CD4-positive, alpha-beta T cell treated with Interleukin-12 subunit alpha and Interleukin-12 subunit beta, for 1 hour (primary cell): ENCODE measurements at regions not wholly inside any gene's neighbourhood (a gene's known extent, or its start where the extent isn't known, plus 50 kb on each side); places are given as distances from the start of the nearest gene placed in this dataset.

Experiments
- DNase-seq: peaks from one replicate; pipeline ENCODE4 v3.0.0-alpha.2; 2020

DNA sequence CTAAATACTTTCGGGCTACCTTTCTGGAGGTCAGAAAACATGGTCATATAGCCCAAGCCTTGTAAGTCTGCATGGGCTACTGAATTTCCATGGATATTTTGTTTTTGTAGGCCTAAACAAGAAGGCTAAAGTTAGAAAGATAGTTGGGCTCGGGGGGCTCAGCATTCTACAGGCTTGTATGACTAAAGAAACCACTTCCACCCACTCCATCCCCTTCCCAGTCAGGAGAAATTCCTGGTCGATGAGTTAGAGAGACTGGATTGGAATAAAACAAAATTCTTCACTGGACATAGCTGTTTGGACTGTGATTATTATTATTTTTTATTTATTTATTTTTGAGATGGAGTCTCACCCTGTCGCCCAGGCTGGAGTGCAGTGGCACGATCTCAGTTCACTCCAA lies 539.4 kb upstream of the TNP1 start:
- DNase-seq, result no peak

DNA sequence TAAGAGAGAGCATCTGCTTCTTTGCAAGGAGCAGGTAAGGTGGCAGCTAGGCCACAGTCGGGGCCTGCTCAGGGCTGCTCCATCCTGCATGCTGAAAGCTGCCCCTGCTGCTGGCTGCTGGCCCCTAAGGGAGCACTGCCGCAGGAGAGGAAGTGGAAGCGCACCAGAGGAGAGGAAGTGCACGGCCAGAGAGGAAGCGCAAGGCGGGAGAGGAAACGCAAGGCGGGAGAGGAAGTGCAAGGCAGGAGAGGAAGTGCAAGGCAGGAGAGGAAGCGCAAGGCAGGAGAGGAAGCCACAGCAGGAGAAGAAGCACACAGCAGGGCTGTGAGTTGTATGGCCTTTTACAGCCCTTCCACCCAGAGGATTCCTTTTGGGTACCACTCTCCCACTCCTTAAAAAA lies 539.0 kb upstream of the TNP1 start:
- DNase-seq, result no peak

DNA sequence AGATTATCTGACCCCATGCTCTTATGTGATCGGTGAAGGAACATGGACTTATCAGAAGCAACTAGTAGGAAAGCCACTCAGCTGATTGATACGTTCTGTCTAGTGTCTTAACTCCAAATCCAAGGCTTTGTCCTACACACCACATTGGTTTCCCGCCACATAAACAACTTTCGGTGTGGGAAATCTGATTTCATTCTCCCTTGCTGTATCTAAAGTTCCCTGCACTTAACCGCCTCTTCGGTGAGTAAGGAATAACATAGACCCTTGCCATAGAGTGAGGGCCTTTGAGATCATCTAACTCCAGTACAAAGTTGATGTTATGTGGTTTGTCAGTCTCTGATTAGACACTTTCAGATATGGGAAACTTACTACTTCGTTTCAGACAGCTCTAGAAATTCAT lies 538.2 kb upstream of the TNP1 start:
- DNase-seq, result no peak

DNA sequence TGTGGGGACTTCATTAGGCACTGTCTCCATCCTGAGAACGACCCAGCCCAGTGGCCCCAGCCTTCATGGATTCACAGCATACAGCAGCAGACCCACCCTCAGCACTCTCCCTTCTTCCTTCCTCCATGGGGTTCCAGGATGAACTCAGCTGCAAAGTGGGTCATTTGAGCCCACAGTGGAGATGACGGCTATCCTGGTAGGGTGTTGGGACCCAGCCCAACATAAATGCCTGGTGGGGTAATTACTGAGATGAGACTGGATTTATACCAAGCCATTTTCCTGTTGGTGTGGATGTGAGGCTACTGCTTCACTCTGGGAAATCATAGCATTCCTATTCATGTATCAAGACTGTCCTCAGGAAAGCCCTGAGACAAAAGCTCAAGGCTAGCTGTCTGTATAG lies 536.7 kb upstream of the TNP1 start:
- DNase-seq, result no peak

DNA sequence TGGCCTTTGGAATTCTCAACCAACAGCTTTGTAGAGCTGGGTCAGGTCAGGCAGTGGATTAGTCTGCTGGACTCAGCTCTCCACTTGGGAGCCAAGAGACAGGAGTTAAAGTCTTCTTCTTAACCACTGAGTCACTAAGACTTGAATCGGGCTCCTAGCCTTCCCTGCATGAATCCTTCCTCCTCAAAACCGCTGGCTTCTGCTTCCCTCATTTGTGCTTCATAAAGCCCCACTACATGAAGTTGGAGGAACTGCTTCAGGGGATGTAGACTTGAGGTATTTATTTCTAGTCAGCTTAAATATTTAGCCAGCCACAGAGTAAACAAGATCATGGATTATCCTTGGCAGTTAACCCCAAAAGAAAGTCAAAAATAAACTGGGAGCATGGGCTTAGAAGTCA lies 536.3 kb upstream of the TNP1 start:
- no peak for DNase-seq

DNA sequence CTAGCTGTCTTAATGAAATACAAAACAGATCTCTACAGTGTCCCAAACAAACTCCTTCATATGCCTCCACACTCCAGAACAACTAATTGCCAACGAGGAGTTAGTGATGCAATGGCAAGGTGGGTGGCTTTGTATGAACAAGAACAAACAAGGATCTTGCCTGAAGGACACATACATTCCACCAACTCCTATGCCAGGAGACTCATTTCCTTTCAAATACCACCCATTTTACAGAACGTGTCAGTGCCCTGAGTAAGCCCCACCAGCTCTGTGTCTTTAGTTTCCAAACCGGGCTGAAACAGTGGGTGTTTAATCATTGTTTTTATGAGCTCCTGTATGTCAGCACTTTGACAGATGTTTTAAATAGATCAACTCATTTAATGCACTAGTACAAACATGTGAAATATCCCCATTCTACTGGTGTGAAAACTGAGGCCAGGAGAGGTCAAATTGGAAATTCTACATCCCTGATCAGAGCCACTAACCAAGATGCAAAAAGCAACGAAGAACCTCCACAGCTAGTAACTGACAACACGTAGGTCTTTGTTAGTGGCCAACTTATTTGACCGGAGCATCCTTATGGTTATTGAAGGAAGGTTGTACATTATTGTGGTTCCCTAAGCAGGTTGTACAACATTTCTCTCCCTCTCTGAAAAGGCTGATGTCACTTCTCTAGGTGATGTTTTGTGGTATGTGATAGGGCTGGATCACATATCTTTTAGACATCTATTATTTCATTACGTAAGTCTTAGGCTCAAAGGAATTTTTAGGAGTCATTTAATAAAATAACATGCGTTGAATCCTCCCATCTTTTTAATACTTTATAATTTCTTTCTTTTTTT lies 534.9 kb upstream of the TNP1 start:
- no peak for DNase-seq

DNA sequence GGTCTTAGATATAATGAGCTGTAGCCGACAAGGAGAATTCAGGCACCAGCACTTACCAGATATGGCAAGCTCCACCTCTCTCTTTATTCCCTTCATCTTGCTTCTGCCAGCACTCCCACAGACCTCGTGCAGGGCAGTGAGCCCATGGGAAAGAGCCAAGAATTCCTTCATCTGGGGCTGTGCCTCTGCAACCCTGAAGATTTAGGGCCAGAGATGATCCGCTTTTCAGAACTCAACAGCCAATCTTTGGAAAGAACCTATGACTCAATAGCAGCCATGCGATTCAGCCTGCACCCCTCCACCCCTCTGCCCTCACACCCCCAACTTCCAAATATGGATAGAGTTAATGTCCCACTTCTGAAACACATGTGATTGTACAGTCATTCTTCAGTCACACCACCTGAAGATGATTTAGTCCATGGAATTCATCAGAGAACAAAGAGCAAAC lies 533.7 kb upstream of the TNP1 start:
- DNase-seq, result no peak

DNA sequence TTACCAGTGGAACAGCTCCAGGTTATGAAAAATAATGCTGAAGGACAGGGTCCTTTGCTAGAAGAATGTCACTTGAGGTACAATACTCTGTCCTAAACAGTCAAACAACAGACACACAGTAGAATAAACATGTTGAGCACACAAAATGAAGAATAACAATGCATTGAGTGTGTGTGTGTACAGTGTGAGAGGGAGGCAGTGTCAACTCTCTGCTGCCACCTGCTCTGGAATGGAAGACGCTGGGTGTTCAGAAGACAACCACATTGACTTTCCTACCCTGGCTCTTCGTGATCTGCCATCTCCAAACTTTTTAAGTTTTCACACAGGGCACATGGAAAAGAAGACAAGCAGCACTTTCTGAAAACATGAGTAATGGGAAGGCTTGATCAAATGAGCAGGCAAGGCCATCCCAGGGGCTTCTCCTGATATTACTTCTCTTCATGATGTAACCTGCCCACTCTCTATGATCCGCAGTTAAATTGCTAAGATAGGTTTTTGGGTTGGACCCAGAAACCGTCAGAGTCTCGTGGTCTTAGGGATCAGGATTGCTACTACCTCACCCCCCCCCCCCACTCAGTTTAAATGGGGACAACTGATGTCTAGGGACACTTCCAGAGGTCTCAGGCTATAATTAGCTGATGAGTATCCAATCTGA lies 533.2 kb upstream of the TNP1 start:
- DNase-seq, result no peak

DNA sequence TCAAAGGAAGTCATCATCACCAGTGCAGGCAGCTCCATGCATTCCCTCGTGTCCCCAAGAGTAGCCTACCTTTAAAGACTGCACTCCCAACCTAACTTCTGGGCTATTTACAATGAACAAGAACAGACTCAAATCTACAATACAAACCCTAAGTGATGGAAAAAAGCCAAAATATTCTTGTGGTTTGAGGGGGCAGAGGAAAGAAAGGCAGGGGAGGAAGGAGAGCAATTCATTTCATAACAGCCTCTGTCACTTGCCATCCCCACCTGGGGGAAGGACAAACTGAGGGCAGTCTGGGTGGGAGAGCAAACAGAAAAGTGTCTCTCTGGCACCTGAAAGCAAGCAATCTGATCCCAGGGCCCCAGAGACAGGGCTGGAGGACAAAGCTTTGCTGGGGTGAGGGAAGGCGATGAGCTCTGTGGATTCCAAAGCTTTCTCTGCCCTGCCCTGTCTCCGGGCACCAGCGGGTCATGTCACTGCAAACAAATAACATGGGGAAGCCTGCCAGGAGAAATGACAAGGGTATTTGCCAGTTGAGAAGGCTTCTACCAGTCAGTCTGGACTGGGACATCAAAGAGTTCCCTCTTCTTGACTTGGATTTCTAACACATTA lies 528.0 kb upstream of the TNP1 start:
- no peak for DNase-seq

DNA sequence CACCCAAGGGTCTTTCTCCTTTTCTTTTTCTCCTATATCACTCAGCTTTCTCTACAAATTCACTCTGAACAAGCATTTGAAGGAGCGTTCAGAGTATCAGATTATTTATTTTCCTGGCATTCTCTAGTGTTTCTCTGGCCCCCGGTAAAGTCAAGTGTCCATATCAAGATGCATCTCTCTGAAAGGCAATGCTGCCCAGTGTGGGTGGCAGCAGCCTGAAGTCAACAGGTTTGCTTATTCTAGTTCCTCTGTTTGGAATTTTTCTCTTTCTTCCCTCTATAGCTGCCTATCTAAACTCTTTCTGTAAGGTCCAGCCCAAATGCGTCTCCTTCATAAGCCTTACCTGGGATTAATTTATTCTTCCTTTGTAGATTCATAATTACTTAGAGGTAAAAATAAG lies 526.2 kb upstream of the TNP1 start:
- DNase-seq, result no peak

DNA sequence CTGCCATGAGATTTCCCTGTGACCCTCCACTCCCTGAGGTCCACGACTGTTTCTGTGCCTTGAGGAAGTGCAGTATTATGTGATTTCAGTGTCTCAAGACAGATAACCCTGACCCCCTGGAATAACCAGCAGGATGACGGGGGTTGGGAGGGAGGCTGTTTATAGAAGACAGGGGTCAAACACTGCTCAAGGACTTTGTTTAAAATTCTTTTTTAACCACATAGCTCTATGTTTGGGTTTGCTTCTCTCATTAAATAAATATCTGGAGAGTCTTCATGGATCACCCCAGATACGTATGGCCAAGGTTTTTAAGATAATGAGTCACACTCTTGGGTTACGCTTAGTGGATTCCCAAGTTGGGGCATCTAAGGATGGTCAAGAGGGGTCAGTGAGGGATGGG lies 523.8 kb upstream of the TNP1 start:
- no peak for DNase-seq

DNA sequence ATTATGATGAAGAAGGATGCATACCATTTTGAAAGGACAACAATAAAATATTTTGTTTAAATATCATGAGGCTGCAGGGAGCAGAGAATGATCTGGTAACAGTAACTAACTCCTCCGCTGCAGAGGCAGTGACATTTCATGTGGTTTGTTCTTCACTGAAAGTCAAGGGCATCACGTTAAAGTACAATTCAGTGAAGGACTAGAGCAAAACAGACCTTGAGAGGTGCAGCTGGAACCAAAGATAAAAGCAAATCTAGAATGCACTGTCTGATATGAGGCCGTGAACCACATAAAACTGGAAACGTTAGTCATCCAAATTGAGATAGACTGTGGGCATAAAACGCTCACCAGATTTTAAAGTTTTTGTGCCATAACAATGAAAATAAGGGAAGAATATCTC lies 522.9 kb upstream of the TNP1 start:
- no peak for DNase-seq

DNA sequence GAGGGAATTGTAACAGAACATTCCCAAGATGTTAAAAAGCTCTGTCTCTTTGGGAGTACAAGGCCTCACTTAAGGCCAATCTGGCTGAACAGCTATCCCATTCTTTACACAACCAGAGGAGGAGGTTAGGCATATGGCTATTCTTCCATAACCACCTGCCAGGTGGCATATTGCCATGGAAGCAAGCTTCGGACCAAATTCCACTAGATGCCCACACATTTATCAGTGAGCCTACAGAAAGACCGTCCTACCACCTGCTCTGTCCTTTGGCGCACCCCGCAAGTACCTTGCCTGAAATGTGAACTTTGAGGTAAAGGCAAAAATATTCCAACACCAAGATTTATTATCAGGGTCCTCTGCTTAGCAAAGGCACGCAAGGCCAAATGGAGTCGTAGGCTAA lies 519.9 kb upstream of the TNP1 start:
- DNase-seq, result no peak

DNA sequence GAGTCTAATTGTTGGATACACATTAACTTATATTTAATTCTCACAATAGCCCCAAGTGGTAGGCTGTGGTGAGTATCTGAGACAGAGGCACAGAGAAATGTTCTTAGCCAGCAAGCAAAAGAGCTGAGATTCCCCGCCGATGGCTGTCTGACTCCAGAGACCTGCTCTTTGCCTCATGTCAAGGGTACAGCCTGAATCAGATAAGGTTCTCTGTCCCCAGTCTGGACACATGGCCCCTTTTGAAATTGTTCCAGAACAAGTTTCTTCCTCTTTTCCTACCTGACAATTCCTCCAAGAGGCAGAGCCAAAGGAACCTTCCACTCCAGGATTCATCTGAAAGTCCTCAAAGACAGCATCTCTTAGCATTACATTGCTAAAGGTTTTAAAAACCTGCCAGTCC lies 512.9 kb upstream of the TNP1 start:
- DNase-seq, result no peak

DNA sequence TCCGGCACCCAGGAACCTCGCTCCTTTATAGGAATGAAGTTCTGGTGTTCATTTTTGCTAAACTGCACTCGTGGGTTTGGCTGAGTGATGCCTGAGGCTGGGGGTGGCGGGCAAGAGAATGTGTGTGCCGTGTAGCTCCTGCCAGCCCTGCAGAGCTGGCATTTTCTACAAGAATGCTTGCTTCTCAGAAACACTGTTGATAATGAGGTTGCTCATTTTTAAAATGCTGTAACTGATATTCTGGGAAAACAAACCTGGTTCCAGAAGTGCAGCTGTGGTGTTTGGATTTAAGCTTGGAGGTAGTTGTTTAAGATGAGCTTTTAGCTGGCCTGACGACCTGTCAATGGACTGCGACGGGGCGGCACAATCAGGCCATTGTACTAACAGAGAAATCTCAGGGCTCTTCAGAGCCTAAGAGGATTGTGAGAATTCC lies 511.9 kb upstream of the TNP1 start:
- DNase-seq, result no peak

DNA sequence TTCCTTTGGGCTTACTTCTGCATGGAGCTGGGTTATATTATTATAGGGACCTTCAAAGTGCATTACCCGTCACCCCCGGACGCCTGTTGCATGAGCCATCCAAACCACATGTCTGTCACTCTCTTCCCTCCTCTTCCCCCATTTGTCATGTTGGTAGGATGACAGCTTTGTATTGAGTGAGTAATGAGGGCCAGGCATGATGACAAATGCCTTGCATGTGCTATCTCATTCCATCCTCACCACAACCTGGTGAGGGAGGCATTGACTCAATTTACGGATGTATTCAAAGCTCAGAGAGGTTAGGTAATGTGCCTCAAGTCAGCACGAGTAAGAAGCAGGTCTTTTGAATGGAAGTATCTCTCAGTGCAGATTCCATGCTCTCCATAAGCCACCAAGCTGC lies 510.5 kb upstream of the TNP1 start:
- no peak for DNase-seq

DNA sequence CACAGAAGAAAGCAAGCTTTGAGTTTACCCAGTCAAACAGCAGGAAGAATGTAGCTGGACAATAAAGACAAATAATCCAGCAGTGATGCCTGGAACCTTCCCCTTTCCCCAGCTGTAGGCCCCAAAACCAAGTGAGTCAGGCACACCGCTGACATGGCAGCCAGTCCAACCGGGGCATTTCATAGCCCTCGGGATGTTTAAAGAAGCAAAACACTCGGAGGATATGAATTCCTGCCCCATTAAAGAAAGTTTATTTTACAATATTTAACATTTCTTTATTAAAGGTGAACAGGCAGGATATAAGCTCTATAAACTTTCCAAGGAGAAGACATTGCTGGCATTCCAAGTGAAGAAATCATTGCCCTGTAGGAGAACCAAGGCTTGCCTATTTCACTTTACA lies 507.6 kb upstream of the TNP1 start:
- DNase-seq, result no peak

DNA sequence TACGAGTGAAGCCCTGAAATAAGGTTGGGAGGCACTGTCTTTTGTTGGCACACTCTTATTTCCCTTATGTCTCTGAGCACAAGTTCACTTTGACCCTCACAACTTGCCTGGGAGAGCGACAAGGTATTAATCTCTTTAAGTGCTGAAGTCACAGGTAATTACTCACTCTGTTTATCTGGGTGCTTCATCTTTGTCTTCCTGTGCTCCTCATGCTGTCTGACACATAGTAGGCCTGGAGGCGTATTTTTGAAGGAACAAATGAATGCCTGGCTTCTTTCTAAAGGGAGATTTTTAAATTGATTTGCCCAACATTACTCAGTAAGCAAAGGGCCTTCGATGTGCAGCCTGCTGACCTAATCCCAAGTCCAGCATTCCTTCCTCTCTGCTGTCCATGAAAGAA lies 507.1 kb upstream of the TNP1 start:
- no peak for DNase-seq

DNA sequence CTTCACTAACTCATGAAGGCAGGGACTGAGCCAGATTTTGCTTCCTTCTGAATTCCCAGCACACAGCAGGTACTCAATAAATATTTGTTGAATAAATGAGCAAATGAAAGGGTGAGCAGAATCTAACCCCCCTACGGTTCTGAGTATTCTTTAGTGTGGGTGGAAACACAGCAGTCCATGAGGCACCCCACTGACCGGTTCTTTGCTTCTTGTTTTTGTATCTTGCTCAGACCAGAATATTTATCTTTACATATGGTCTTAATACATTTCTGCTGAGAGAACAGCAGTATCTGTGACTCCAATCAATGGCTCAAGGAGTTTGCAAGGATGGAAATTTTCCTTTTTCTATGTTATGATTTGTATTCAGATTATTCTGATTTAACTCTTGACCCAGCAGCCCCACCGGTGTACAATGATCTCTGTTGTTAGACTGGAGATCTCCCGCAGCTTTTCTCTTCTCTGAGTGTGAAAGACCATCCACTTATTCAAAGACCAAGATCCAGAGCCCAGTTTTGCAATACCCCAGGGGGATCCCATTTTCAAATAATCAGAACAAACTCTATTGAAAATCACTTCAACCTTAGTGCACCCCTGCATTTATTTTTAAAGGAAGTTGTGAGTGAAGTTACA lies 506.5 kb upstream of the TNP1 start:
- DNase-seq, result no peak

DNA sequence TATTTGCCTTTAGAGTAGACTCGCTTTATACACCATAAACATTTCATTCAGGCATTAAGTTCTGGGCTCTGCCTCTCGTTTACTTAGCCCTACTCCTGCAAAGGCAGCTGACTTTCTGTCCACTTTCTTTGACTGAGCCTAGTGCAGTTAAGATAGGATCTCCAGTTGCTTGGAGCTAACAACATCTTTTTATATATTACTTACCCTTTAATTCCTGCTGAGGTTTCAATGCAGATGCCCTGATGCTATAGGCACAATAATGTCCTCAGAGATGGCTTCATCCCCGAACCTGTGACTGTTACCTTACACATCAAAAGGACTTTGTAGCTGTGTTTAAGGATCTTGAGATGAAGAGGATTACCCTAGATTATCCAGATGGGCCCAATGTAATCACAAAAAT lies 505.8 kb upstream of the TNP1 start:
- DNase-seq, result no peak

DNA sequence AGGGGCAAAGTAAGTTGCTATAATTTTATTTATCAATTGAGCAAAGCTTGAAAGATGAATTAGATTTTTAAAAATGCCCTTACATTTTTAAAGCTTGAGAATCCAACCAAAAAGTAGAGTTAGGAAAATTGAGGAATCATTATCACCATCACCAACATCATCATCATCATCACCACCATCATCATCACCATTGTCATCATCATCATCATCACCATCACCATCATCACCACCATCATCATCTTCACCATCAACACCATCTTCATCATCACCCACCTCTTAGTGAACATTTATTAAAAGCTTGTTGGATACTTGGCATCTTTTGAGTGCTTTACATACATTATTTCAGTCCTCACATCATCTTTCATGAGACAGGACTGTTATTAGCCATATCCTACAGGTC lies 504.4 kb upstream of the TNP1 start:
- DNase-seq, result no peak

DNA sequence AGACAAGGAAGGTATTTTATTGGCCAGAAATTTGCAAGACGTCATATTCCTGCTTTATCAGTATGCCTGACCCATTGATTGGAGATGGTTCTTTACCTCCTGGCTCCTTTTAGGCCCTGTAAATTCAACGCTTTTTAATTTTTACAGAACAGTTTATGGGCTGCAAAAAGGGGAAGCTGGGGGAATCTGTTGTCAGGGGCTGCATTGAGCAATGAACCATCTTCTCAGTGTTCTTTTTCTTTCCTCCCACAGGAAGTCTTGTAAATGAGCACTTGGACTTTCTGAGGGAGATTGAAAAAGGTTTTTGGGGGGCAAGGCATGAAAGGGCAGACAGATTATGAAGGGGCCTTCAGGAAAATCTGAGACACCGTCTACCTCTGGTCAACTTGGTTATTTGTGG lies 503.6 kb upstream of the TNP1 start:
- no peak for DNase-seq

DNA sequence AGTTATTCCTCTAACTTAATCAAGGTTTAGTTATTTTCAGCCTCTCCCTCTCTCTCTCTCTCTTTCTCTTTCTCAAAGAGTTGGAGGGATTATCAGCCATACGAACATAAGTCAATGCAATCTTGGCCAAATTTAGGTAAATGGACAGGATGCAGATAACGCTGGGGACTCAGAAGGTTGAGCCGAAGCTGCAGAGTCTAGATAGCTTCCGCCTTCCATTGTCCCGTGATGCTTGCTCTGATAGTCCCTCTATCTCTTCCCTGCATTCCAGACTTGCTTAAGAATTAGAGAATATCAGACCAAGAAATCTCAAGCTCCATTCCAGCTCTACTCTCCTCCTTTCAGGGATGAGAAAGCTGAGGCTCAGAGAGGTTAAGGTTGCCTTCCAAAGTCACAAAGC lies 502.8 kb upstream of the TNP1 start:
- no peak for DNase-seq

DNA sequence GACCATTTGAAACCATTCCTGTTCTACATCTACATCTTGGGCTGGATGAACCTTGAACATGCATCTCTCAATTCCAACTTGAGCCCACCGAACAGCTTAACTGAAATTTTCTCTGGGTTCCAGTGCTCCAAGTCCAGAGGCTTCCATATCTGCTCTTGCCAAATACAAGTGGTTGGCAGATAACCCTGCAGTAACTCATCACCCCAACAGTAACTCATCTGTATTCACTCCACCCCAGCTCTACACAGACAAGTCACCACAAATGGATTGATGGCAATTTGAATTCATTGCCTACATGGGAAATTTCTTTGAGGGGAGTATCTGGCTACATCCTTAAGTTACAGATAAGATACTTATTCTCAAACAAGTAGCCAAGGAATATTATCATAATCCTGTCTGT lies 502.4 kb upstream of the TNP1 start:
- no peak for DNase-seq
